HG03139 (cell line): ENCODE measurements at regions not wholly inside any gene's neighbourhood (a gene's known extent, or its start where the extent isn't known, plus 50 kb on each side); places are given as distances from the start of the nearest gene placed in this dataset.

Source experiments
- ATAC-seq: cut with Tn5 transposase; IDR thresholded peaks from one replicate; pipeline ENCODE4 v1.9.1; 2021; ENCODE audit not compliant: unreplicated experiment

GRCh38 chr4:106681381-106681921 is 312.9 kb upstream of the GIMD1 start:
- ATAC-seq, result no peak

GRCh38 chr4:106679063-106679462 is 310.5 kb upstream of the GIMD1 start:
- ATAC-seq, result no peak

GRCh38 chr4:106677213-106677612 is 308.6 kb upstream of the GIMD1 start:
- ATAC-seq, result no peak

GRCh38 chr4:106676173-106676921 is 307.8 kb upstream of the GIMD1 start:
- no peak for ATAC-seq

DNA sequence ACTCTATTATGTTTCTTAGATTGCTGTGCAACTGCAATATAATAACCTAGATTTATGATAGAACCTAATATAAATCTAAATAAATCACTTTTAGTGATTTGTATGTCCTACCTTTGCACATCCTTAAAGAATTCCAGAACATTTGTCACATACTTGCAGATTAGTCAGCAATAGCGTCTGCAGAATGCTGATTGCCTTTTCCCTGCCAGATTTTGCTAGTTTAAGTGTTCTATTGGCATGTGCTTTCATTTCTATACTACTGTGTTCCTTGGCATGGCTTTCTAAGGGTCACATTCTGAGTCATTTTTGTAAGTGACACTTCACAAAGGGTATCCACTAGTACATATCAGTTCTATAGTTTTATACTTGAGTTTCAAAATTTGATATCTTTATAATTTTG is 303.1 kb upstream of the GIMD1 start:
- ATAC-seq, result no peak

DNA sequence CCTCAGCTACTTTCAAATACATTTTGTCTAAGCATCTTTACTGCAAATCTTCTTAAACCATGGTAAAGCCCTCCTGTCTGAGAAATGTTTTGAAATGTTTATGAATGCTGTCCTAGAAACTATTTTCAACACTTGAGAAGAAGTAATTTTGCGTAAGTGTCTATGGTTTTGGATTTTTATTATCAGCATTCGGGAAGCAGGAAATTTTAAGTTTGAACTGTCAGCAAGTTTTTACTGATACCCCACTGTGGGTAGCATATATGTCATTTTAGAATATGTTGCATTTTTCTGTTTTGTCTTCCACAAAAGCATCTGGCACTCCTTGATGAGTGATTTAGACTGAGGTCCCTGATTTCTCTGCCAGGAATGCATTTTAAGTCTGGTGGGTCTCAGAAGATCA is 302.4 kb upstream of the GIMD1 start:
- ATAC-seq, result no peak

DNA sequence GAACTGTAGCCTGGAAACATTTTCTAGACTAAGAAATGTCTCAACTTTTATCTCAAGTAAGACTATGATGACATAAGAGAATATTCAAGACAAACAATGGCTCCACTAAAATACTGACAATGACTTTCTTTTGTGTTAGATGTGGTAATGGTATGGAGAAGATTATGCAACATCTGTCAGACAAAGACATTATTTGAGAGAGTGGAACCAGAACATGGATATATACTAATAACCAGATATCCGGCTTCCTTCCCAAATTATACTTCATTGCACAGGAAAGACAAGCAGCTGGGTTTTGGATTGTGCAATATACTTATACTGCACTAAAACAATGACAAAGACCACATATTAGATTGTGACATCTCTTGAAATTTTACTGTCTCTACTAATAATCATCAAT is 290.8 kb upstream of the GIMD1 start:
- no peak for ATAC-seq

- ATAC-seq, result no peak
Observed at GRCh38 chr4:106652095-106652494, 283.5 kb upstream of the GIMD1 start.

GRCh38 chr4:106650701-106651100 is 282.1 kb upstream of the GIMD1 start:
- ATAC-seq, result no peak

GRCh38 chr4:106647451-106647850 is 278.9 kb upstream of the GIMD1 start:
- no peak for ATAC-seq

- ATAC-seq, result no peak
Observed at GRCh38 chr4:106629268-106629625, 260.7 kb upstream of the GIMD1 start.

DNA sequence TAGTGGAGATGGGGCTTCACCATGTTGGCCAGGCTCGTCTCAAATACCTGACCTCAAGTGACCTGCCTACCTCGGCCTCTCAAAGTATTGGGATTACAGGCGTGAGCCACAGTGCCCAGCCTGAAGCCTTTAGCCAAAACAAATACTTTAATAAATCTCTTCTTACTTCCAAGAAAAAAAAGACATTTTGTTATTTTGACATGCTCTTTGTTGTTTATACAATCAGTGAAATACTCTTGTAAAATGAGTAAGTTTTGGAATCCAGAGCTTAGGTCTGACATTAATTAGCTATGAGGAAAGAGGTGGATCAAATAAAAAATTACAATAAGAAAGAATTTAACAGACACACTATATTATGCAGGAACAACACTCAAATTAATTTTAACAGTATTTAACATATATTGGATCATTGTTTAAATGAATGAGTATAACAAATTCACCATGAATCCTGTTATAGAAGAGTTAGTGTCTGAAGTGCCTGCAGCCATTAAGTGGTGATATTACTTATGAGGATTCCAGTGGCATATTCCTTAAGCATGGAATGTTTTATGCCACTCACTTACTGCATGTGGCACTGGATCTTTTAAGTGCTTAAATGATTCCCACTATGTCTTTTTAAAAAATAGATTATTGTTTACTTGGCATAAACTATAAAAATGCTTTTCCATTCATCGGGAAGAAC is 260.1 kb upstream of the GIMD1 start:
- ATAC-seq, result no peak

DNA sequence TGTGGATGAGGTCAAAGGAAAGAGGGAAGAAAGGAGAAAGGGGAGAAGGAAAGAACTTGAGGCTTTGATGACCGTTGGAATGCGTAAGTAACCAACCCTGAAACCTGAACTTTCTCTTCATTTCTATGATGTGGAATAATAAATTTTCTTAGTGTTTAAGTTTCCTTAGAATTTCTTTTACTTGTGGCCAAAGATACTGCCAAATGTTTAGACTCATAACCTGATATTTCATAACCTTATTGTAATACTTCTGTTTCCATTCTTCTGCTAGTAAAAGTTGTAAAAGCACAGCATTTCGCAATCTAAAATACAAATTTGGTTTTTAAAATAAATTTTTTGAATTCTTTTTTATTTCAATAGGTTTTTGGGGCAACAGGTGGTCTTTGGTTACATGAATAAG is 258.5 kb upstream of the GIMD1 start:
- ATAC-seq, result no peak

DNA sequence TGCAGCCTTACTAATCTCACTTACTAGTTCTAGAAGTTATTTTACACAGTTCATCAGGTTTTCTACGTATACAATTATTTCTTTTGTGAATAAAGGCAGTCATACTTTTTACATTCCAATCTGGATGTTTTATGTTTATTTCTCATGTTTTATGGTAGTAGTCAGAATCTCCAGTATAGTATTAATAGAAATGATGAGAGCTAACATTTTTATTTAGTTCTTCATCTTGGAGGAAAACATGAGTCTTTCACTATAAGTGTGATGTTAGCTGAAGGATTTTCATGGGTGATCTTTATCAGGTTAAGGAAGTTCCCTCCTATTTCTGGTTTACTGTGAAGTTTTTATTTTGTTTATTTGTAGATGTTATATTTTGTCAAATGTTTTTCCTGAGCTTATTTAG is 256.1 kb upstream of the GIMD1 start:
- ATAC-seq, result no peak

DNA sequence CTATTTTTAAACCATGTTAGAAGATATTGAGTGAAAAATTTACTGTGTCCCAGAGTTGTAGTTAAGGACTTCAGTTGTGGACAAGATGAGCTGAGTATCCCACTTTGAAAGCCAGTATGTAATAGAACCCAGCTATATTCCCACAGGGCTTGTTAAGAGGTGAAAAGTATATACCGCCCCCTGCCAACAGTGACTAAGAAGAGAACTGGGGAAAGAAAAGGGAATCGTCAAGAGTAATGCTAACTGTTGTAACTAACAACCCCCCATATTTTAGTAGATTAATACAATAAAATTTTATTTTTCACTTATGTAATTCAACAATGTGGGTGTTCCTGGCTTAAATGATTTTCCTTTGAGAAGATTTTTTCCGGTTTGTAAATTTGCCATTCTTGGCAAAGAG is 250.4 kb upstream of the GIMD1 start:
- ATAC-seq, result no peak

DNA sequence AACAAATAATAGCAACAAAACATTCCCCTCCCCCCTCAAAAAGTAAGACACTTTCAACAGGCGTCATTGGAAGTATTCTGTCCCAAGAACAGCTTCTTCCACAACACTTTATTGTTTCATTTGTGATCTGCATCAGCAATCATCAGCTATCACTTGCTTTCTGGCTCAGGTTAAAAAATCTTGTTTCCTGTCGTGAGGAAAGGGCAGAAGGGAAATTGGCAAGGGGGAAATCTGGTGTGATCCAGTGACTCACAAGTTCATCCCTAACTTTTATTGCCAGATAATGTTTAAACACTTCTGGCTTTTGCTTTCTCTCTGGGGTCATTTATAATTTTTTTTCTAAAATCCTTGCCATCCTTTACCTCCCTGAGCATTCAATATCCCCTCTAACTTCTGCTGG is 247.4 kb upstream of the GIMD1 start:
- ATAC-seq, result no peak

- no peak for ATAC-seq
Observed at GRCh38 chr4:106615410-106615945, 246.9 kb upstream of the GIMD1 start.

DNA sequence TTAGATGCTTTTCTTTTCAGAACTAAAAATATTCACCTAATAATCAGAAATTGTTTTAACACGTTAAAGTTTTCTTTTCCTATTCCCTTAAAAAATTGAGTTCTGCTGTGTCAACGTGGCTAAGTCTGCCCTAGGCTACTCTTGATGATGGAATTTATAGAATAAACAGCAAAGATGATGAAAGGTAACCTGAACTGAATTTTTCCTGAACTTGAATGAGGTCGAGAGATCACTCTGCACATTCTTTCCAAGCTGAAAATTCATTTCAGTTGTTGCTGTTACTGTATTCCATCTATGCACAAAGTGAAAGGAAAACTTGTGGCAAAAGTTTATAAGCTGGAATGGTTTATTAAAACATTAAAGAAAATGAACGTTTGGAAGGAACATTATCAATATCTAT is 245.9 kb upstream of the GIMD1 start:
- no peak for ATAC-seq

DNA sequence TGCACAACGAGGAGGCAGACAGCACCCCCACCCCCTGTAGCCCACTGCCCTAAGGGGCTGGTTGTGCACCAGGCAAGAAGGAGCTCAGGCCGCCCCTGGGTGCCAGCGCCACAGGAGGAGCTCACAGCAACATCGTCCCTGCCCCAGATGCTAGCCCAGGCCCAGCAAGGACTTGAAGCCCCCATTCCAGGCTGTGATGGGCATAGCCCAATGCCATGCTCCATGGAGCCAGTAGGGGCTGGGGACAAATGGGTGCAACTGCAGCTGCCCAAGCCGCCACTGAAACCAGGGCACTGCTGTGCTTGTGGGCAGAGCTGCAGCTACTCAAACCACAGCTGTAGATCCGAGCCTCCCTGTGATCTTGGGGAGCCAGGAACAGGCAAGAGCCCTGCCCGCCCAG is 241.3 kb upstream of the GIMD1 start:
- ATAC-seq, result no peak

- no peak for ATAC-seq
Observed at GRCh38 chr4:106607558-106607957, 239.0 kb upstream of the GIMD1 start.

- ATAC-seq, result no peak
Observed at GRCh38 chr4:106604319-106605051, 235.9 kb upstream of the GIMD1 start.

GRCh38 chr4:106603471-106603870 is 234.9 kb upstream of the GIMD1 start:
- no peak for ATAC-seq
